GM18519 (cell line): ENCODE measurements at regions not wholly inside any gene's neighbourhood (a gene's known extent, or its start where the extent isn't known, plus 50 kb on each side); places are given as distances from the start of the nearest gene placed in this dataset.

Source experiments
- ATAC-seq: cut with Tn5 transposase; IDR thresholded peaks from one replicate; pipeline ENCODE4 v1.9.1; 2021; ENCODE audit warnings: mild to moderate bottlenecking, moderate library complexity; ENCODE audit not compliant: unreplicated experiment, low FRiP score

DNA sequence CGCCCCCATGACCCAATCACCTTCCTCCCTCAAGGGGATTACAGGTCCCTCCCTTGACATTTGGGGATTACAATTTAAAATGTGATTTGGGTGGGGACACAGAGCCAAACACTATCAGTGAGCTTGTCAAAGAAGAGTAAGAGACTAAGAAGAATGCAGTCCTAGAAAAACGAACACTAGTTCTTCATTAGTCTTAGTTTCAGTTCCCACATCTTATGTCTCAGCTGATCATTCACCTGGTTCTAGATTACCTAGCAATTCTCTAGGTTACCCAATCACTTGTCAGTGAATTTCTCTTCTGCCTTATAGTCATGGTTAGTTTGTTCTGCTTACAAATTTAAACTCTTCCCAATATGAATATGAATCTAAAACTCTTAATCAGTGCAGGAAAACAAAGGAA is 251.5 kb downstream of the COX7C start:
- ATAC-seq: no peak

- no peak for ATAC-seq
These were observed 257.8 kb downstream of the COX7C start for GRCh38 chr5:86875539-86875938.

- no peak for ATAC-seq
These were observed 260.5 kb downstream of the COX7C start for GRCh38 chr5:86878250-86878649.

- no peak for ATAC-seq
These were observed 261.3 kb downstream of the COX7C start for GRCh38 chr5:86879086-86879485.

DNA sequence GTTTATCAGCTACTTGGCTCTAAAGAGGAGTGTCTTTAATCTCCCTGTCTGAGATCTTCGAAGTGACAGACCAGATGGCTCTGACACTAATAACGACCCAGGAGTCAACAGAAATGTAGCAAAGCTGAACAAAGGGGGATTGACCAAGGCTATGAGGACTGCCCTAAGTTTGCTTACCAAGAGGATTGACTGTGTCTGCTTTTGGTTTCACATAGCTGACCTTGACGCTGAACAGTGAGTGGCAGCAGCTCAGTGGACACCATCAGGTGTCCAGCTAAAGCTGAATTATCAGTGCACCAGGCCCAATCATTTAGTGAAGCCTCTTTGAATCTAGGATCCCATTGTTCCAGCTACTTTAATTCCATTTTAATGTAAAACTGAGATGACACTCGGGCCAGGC is 262.6 kb downstream of the COX7C start:
- no peak for ATAC-seq

- peak; percentile 99 for ATAC-seq
These were observed 263.2 kb downstream of the COX7C start for GRCh38 chr5:86880785-86881492.

GRCh38 chr5:86881493-86882090 is 263.9 kb downstream of the COX7C start:
- ATAC-seq: no peak

DNA sequence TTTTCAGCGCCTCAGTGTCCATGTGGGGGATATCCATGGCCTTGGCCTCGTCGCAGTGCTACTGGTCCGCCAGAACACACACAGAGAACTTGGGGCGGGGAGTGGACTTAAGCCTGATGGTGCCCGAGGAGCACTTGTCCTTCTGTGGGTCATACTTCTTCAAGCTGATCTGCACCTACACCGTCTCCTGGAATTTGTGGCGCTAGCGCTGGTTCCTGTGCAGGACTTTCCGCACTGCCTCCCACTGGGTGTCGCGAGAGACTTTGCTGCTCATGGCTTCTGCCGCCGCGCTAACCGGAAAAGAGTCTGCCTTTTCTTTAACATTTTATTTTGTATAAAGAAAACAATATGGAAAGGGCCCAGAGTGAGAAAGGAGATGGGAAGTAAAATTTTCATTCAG is 266.9 kb downstream of the COX7C start:
- ATAC-seq: no peak

GRCh38 chr5:86885011-86885410 is 267.3 kb downstream of the COX7C start:
- no peak for ATAC-seq

DNA sequence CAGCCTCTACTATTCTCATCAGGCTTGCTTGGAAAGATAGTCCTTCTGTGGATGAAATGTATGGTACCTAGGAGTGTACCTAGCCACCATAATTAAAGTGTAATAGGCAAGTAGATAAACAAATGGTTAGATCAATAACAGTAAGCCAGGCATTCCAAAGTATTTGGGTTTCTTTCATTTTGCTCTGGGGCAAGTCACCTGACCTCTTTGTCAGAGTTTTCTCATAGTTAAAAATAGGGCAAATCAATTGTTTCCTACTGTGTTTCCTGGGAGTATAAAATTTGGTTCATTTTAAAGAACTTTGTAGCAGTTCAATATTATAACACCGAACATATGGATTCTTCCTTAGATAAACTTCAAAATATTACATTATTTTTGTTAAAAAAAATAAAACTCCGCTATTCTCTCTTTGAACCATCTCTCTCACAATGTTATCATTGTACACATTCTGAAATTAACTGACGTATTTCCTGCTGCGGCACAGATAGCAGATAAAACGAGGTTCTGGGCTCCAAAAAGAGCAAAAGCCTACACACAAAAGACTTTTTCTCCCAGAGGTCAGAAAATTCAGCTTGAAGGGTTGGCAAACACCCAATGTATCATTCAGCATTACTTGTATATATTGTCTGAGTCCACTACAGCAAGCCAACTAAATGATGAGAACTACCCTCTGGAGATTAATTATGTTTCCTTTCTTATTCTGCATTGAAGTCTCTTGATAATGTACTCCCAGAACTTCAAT is 267.9 kb downstream of the COX7C start:
- no peak for ATAC-seq

GRCh38 chr5:86890375-86890774 is 272.6 kb downstream of the COX7C start:
- no peak for ATAC-seq

DNA sequence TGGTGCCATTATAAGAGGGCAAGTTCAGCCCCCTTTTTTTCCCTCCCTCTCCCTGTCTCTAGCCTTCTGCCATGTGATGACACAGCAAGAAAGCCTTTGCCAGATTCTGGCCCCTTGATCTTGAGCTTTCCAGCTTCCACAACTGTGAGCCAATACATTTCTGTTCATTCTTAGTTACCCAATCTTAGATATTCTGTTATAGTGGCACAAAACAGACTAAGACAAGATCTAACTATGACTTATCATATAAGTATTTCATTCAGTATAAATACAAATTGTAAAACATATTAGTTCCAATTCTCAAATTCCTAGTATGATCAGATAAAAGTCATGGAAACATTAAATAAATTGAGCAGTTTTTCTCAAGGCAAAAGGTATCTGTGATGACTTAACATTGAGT is 276.3 kb downstream of the COX7C start:
- ATAC-seq: no peak

GRCh38 chr5:86896916-86897315 is 279.2 kb downstream of the COX7C start:
- no peak for ATAC-seq

DNA sequence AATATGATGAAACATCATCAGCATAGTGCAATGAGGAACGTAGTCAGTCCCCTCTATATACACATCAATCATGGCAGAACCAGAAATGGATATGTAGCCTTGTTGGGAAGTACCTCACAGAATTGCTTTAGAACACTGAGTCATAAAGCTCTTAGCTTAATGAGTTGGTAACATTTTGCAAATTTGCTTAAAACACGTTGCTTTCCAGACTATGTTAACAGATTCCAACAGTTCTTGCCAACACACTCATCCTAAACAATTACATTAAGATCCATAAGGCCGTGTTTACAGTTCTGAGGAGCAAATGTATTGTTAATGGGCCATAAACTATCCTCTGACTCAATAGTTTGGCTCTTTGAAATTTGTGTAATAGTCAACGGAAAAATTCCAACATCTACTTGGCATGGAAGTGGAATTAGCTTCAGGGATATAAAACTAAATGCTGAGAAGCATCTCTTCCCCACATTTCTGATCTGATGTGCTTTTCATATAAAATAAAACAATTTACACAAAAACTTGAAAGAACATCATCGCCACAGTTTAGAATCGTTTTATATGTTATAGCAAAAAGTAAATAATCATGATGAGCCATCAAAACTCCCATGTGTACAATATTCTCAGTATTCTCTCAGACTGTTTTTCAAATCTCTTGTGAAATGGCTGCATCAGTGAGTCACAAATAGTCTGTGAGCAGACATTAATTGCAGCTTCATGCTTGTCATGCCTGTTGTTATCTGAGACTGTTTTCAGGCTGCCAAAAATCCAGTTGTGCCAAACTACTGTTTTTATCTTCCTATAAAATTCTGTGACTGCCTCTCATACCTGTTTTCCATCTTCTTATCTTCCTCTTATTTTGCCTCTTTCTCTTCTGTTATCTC is 291.9 kb downstream of the COX7C start:
- ATAC-seq: no peak

GRCh38 chr5:86917117-86917579 is 299.4 kb downstream of the COX7C start:
- no peak for ATAC-seq

DNA sequence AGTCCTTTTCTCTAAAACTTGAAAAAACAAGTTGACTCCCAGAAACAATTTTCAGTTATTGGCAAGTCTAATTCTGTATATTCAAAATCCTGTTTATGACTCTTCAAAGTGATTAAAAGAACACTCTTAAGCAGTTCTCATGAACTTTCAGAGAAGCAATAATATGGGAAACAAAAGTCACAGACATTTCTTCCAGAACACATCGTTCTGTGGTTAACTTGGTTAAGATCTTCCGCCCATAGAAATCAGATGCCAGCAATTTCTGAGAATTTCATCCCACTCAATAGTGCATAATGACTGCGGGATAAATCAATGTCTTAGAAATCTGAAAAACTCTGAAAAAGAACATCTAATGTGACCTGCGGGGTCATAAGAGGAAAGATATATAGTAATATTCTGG is 300.5 kb downstream of the COX7C start:
- no peak for ATAC-seq

- ATAC-seq: no peak
These were observed 308.3 kb downstream of the COX7C start for GRCh38 chr5:86926033-86926432.

DNA sequence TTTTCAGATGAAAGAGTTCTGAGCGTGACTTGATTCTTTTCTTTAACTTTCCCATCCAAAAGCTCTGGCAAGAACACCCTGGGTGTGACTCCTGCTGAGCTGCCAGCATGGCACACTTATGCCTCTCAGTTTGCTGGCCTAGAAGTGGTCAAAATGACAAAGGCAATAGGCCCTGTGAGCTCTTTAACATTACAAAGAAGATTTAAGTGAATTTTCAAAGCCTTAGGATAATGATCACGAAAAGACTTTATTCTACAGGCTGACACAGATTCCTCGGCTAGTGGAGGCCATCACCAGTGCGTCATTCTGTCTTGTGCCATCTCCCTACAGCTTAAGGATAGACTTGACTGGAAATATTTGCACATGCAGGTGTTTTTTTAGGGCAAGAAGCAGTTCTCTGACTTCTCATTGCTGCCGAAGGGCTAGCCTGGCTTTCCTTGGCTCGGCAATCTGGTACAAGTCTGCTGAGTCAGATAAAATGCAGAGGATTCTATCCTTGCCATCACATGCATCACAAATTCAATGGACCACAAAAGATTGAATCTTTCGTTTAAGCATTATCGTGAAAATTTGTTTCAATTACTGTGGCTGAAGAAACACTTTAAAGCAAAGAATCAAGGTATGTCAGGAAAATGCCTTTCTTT is 311.5 kb downstream of the COX7C start:
- ATAC-seq: no peak

GRCh38 chr5:86951761-86952160 is 315.9 kb upstream of the RASA1 start:
- no peak for ATAC-seq

- no peak for ATAC-seq
These were observed 302.8 kb upstream of the RASA1 start for GRCh38 chr5:86964889-86965288.
